Neural progenitor cell (in vitro differentiated cells): ENCODE measurements at regions not wholly inside any gene's neighbourhood (a gene's known extent, or its start where the extent isn't known, plus 50 kb on each side); places are given as distances from the start of the nearest gene placed in this dataset.
A peak's percentile ranks its signal among the peaks of the same experiment; 100 is the strongest.

Experiments
- DNase-seq: peaks from one replicate; pipeline ENCODE4 v3.0.0-alpha.2; 2016; ENCODE audit warnings: low spot score
- H2AFZ ChIP-seq: fragments of 200-600 bp; sonication (generic); replicated peaks from 2 replicates; pipeline ENCODE4 v1.6.1; 2016; ENCODE audit warnings: antibody characterized with exemption
- H3F3A ChIP-seq: fragments of 200-600 bp; sonication (generic); 2 replicates; pipeline ENCODE4 v1.6.1; 2016; ENCODE audit warnings: antibody characterized with exemption, low read depth
- H3K27ac ChIP-seq: fragments of 200-600 bp; sonication (generic); 2 replicates; pipeline ENCODE4 v1.5.1; 2016; ENCODE audit warnings: mild to moderate bottlenecking
- H3K27me3 ChIP-seq: fragments of 200-600 bp; sonication (generic); 2 replicates; pipeline ENCODE4 v1.6.1; 2016; ENCODE audit warnings: mild to moderate bottlenecking, moderate library complexity
- H3K36me3 ChIP-seq: fragments of 200-600 bp; sonication (generic); 2 replicates; pipeline ENCODE4 v1.5.1; 2016
- H3K4me1 ChIP-seq: fragments of 200-600 bp; sonication (generic); 2 replicates; pipeline ENCODE4 v1.6.1; 2016; ENCODE audit warnings: mixed run types
- H3K4me2 ChIP-seq: fragments of 200-600 bp; sonication (generic); 2 replicates; pipeline ENCODE4 v1.6.1; 2016
- H3K4me3 ChIP-seq: fragments of 200-600 bp; sonication (generic); 2 replicates; pipeline ENCODE4 v1.5.1; 2016
- H3K79me2 ChIP-seq: fragments of 200-600 bp; sonication (generic); 2 replicates; pipeline ENCODE4 v1.6.1; 2016; ENCODE audit warnings: low read depth
- H3K9ac ChIP-seq: fragments of 200-600 bp; sonication (generic); 2 replicates; pipeline ENCODE4 v1.6.1; 2016
- H3K9me3 ChIP-seq: fragments of 200-600 bp; sonication (generic); 2 replicates; pipeline ENCODE4 v1.5.1; 2016; ENCODE audit warnings: low read depth
- H4K20me1 ChIP-seq: fragments of 200-600 bp; sonication (generic); 2 replicates; pipeline ENCODE4 v1.6.1; 2016; ENCODE audit warnings: low read depth
- H3K27ac Mint-ChIP-seq: 3 replicates; pipeline ENCODE4 v1.8.0; 2021; ENCODE audit warnings: mixed read lengths
- H3K27me3 Mint-ChIP-seq: 2 replicates; pipeline ENCODE4 v1.8.0; 2022; ENCODE audit warnings: low read depth, mild to moderate bottlenecking, inconsistent platforms, moderate library complexity, mixed read lengths; ENCODE audit not compliant: insufficient read depth
- H3K36me3 Mint-ChIP-seq: 3 replicates; pipeline ENCODE4 v1.8.0; 2021; ENCODE audit warnings: mixed read lengths
- H3K4me1 Mint-ChIP-seq: 3 replicates; pipeline ENCODE4 v1.8.0; 2021; ENCODE audit warnings: mixed read lengths
- H3K4me3 Mint-ChIP-seq: 3 replicates; pipeline ENCODE4 v1.8.0; 2021; ENCODE audit warnings: mild to moderate bottlenecking, moderate library complexity, mixed read lengths
- H3K9me3 Mint-ChIP-seq: 3 replicates; pipeline ENCODE4 v1.8.0; 2020; ENCODE audit warnings: mixed read lengths
- CTCF ChIP-seq: fragments of 200-600 bp; sonication (generic); IDR thresholded peaks from 2 replicates; pipeline ENCODE4 v1.5.1; 2017; ENCODE audit warnings: antibody characterized with exemption, mild to moderate bottlenecking
- EZH2 ChIP-seq: fragments of 200-600 bp; sonication (generic); IDR thresholded peaks from 2 replicates; pipeline ENCODE4 v1.6.1; 2017; ENCODE audit warnings: antibody characterized with exemption, mild to moderate bottlenecking, moderate library complexity
- EZH2phosphoT487 ChIP-seq: fragments of 200-600 bp; sonication (generic); IDR thresholded peaks from 2 replicates; pipeline ENCODE4 v1.6.1; 2017; ENCODE audit warnings: antibody characterized with exemption

DNA sequence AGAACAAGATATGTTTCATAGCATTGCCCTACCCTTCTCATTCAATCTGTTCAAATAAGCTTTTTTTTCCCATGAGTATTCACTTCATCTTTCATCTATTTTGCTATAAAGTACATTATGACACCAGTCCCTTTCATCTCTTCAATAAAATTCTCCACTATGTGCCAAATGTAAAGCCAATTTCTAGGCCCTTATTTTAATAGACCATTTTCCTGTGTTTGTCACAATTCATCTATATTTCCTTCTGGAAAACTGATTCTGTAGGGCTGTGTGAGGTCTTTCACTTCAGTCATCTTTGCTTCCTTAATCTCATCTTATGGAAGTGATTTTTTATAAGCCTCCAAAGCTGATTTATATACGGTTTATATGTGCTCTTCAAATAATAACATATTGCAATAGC is 992.4 kb upstream of the EYS start:
- Histone ChIP-seq H4K20me1 (no peaks in the 10 kb centered on the region), H3K27me3 (no peaks in the 10 kb centered on the region), H3K36me3 (no peaks in the 10 kb centered on the region), H3K79me2 (no peaks in the 10 kb centered on the region), H3K4me3 (no peak overlapping the region), H3K9ac (no peak overlapping the region), H3K4me1 (no peaks in the 10 kb centered on the region), H3K9me3 (no peaks in the 10 kb centered on the region), H3K4me2 (no peak overlapping the region), H3K27ac (no peak overlapping the region), H2AFZ (no peak overlapping the region), H3F3A (no peaks in the 10 kb centered on the region)
- Mint-ChIP-seq H3K27me3 (peaks cover 3% of the 10 kb centered on the region), H3K36me3 (no peaks in the 10 kb centered on the region), H3K4me1 (no peaks in the 10 kb centered on the region), H3K4me3 (no peak overlapping the region), H3K27ac (no peak overlapping the region), H3K9me3 (no peaks in the 10 kb centered on the region)
- no peak for TF ChIP-seq EZH2phosphoT487
- no peak for TF ChIP-seq EZH2
- no peak for TF ChIP-seq CTCF
- DNase-seq, result no peak

DNA sequence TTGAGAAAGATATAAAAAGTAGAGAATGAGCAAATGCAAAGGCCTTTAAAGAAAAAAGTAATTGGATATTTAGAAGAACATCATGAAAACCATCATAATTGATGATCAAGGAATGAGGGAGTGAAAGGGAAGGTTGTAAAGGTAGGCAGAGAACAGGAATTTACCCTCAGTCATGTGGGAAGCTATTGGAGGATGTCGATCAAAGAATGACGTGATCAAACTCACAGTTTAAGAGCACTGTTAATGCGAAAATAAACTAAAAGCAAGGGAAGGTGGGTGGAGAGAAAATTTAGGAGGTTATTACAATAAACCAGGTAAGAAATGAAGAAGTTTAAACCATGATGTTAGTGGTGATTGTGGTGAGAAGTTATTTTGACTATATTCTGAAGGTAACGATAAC is 982.6 kb upstream of the EYS start:
- H3K36me3 ChIP-seq, result no peaks in the 10 kb centered on the region
- no peak overlapping the region for H3K4me3 ChIP-seq
- no peaks in the 10 kb centered on the region for H3F3A ChIP-seq
- no peaks in the 10 kb centered on the region for H3K79me2 ChIP-seq
- H3K27ac Mint-ChIP-seq, result no peak overlapping the region
- no peak overlapping the region for H3K4me2 ChIP-seq
- H3K4me1 Mint-ChIP-seq, result no peaks in the 10 kb centered on the region
- peaks cover 2% of the 10 kb centered on the region for H3K9me3 Mint-ChIP-seq
- no peak overlapping the region for H3K4me3 Mint-ChIP-seq
- TF ChIP-seq EZH2phosphoT487, result no peak
- no peak overlapping the region for H3K9ac ChIP-seq
- no peak for DNase-seq
- H3K36me3 Mint-ChIP-seq, result no peaks in the 10 kb centered on the region
- H3K27ac ChIP-seq, result no peak overlapping the region
- no peaks in the 10 kb centered on the region for H3K27me3 ChIP-seq
- peaks cover 2% of the 10 kb centered on the region for H3K27me3 Mint-ChIP-seq
- H3K9me3 ChIP-seq, result no peaks in the 10 kb centered on the region
- H3K4me1 ChIP-seq, result peaks cover 3% of the 10 kb centered on the region
- no peaks in the 10 kb centered on the region for H4K20me1 ChIP-seq
- no peak overlapping the region for H2AFZ ChIP-seq

DNA sequence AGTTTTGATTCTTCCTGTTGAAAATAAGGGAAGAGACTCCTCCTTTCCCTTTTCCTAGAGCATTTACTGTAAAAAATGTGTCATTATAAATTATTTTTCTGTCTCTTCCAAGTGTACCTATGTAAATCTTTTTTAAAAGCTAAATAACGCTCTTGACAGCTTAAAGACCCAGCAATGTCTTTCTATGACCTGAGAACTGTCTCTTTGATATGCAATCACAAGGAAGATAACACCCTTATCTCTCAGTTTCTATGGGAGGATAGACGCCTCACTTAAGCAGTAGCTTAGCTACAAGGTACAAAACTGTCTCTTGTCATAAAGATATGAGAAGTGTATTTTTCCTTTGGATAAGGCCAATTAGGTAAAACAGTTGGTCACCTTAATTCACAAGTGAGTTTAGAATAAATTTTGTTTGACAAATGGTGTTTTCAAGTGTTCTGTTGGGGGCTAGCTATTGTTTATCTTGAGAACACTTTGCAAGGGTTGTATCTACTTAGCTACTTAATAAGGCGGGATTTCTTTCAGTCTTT is 980.6 kb upstream of the EYS start:
- H3K36me3 Mint-ChIP-seq, result no peaks in the 10 kb centered on the region
- no peaks in the 10 kb centered on the region for H3K79me2 ChIP-seq
- no peaks in the 10 kb centered on the region for H3K36me3 ChIP-seq
- no peaks in the 10 kb centered on the region for H3F3A ChIP-seq
- no peak overlapping the region for H3K27ac Mint-ChIP-seq
- H3K4me3 Mint-ChIP-seq, result no peak overlapping the region
- no peaks in the 10 kb centered on the region for H4K20me1 ChIP-seq
- DNase-seq, result no peak
- no peak overlapping the region for H3K4me3 ChIP-seq
- peaks cover 4% of the 10 kb centered on the region for H3K9me3 Mint-ChIP-seq
- no peak overlapping the region for H3K4me2 ChIP-seq
- H3K27me3 ChIP-seq, result no peaks in the 10 kb centered on the region
- H3K9ac ChIP-seq, result no peak overlapping the region
- no peak overlapping the region for H3K27ac ChIP-seq
- H3K4me1 Mint-ChIP-seq, result no peaks in the 10 kb centered on the region
- TF ChIP-seq EZH2, result no peak
- TF ChIP-seq EZH2phosphoT487, result no peak
- TF ChIP-seq CTCF, result no peak
- H3K9me3 ChIP-seq, result no peaks in the 10 kb centered on the region
- H3K4me1 ChIP-seq, result peaks cover 3% of the 10 kb centered on the region
- H3K27me3 Mint-ChIP-seq, result peaks cover 2% of the 10 kb centered on the region
- H2AFZ ChIP-seq, result peak overlapping the region; percentile 73

- H3K4me1 Mint-ChIP-seq, result no peaks in the 10 kb centered on the region
- no peaks in the 10 kb centered on the region for H3K36me3 ChIP-seq
- no peaks in the 10 kb centered on the region for H4K20me1 ChIP-seq
- H3K79me2 ChIP-seq, result no peaks in the 10 kb centered on the region
- H3K27me3 ChIP-seq, result no peaks in the 10 kb centered on the region
- no peak for DNase-seq
- TF ChIP-seq CTCF, result no peak
- no peak for TF ChIP-seq EZH2
- TF ChIP-seq EZH2phosphoT487, result no peak
- H3K27me3 Mint-ChIP-seq, result no peaks in the 10 kb centered on the region
- no peaks in the 10 kb centered on the region for H3K4me1 ChIP-seq
- peaks cover 1% of the 10 kb centered on the region for H3K9me3 Mint-ChIP-seq
- H2AFZ ChIP-seq, result no peak overlapping the region
- H3K4me3 ChIP-seq, result no peak overlapping the region
- H3K36me3 Mint-ChIP-seq, result no peaks in the 10 kb centered on the region
- H3F3A ChIP-seq, result no peaks in the 10 kb centered on the region
- no peaks in the 10 kb centered on the region for H3K9me3 ChIP-seq
- H3K4me3 Mint-ChIP-seq, result no peak overlapping the region
- no peak overlapping the region for H3K27ac ChIP-seq
- H3K9ac ChIP-seq, result no peak overlapping the region
- no peak overlapping the region for H3K27ac Mint-ChIP-seq
- no peak overlapping the region for H3K4me2 ChIP-seq
These were observed 968.9 kb upstream of the EYS start for GRCh38 chr6:66675906-66676305.
